ENCODE measurements at regions not wholly inside any gene's neighbourhood (a gene's known extent, or its start where the extent isn't known, plus 50 kb on each side); places are given as distances from the start of the nearest gene placed in this dataset.
"Not testable (repeated sequence)": the region's sequence is repeated elsewhere in the genome, so short reads cannot be mapped to it uniquely, and the experiment has no call there.

DNA sequence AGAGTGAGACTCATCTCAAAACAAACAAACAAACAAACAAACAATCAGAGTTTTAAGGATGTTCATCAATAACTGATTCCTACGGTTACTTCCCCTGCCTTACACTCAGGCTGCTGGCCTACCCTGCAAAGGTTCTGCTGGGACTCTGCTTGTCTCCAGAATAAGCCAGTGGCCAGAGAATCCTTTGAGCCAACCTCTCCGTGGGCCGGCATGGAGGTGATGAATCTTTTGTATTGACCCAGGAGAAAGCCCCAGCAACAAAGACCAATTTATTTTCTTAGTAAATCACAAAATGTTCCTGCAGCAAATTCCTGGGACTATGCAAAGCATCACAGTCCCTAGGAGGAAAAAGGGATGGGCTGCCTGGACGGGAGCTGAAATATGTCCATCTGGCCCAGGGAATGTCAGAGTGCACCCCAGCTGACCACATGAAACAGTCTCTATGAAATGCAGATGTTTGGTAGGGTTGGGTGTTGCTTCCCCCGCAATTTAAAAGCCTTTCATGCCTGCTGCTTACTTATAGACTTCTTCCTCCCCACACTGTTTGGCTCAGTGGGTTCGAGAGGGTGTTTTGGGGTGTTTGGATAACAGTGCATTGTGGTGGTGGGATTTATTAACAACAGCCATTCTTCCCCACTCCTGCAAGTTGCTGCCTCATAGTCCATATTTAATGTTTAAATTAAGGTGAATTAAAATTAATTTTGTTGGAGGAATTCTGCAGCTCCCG, 185.9 kb upstream of the IRF2BP2 start:
- not testable (repeated sequence) for DNase-seq (ENCODE audit: low spot score)

DNA sequence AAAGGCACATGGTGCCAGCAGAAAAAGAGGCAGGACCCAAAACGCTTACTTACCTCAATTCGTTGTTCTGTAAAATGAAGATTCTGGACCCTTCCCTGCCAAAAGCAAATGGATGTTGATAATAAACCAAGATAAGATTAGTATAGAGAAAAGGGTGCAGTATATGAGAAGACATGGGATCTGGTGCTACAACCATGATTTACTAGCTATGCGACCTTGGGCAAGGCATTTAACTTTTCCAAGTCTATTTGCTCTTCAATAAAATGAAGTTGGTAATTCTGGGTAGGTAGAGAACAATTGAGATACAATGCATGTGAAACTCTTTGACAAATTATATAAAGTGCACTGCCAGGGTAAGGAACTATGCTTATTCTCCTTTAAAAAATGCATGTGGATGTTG, 185.0 kb upstream of the IRF2BP2 start:
- not testable (repeated sequence) for DNase-seq (ENCODE audit: low spot score)

GRCh38 chr1:234794452-234794851, 184.5 kb upstream of the IRF2BP2 start:
- not testable (repeated sequence) for DNase-seq (ENCODE audit: low spot score)

DNA sequence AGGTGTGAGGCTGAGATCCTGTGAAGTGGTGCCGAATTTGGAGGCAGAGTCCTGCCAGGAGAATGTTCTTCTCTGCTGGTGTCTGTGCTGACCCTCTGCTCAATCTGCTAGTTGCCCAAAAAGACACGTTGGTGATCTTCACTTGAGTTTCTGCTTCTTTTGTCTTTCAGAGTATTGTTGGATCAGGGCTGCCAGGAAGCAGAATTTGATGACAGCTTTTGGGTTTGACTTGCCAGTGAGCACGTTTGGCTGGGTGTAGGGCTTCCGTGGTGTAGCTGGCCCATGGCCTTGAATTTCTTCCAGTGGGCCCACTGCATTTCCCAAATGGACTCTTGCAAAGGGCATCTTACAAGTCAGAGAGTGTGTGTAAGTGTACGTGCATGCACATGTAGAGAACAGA, 183.9 kb upstream of the IRF2BP2 start:
- not testable (repeated sequence) for DNase-seq (ENCODE audit: low spot score)

- not testable (repeated sequence) for DNase-seq (ENCODE audit: low spot score)
These were observed 182.4 kb upstream of the IRF2BP2 start for GRCh38 chr1:234792221-234792864.

- not testable (repeated sequence) for DNase-seq (ENCODE audit: low spot score)
These were observed 181.6 kb upstream of the IRF2BP2 start for GRCh38 chr1:234791615-234792014.

GRCh38 chr1:234790333-234790732, 180.4 kb upstream of the IRF2BP2 start:
- DNase-seq (ENCODE audit: low spot score), result not testable (repeated sequence)

DNA sequence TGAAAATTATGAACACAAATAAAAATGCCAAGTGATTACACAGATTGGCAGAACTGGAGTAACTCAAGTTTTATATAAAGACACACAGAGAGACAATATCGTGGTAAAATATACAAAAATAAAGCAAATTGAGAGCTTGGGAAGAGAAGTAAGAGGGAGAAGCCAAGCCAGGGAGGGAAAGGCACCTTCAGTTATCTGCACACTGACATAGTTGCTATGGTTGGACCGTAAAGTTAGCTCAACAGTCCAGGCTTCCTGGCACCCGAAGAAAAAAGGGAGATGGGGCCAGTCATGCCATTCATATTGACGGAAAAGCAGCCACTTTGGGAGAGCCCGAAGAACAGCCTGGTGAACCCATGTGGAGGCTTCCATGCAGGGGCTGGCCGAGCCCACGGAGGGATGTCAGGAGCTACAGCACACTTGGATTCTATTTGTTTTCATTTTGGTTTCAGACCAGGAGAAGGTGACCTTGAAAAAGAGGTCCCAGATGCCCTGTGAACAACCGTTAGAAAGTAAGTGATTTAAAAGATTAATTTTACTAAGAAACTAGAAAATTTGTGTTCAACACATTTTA, 177.1 kb upstream of the IRF2BP2 start:
- DNase-seq (ENCODE audit: low spot score), result not testable (repeated sequence)

DNA sequence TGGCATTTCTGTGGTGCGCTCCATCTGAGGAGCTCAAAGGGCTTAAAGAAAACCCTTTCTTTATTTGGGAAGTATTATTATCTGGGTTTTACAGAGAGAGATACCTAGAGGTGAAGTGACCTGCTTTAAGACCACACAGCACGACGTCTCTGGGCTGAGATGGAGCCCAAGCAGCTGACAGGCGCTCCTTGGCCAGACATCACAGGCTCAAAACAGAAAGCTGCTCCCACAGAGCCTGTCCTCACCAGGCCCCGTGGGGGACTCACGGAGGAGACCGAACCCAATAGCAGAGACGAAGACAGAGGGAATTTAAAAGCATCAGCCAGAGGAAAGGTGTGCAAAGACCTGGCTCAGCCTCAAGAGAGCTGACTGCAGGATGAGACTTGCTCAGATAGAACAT, 175.9 kb upstream of the IRF2BP2 start:
- not testable (repeated sequence) for DNase-seq (ENCODE audit: low spot score)

- DNase-seq (ENCODE audit: low spot score), result not testable (repeated sequence)
These were observed 175.5 kb upstream of the IRF2BP2 start for GRCh38 chr1:234785471-234785919.

DNA sequence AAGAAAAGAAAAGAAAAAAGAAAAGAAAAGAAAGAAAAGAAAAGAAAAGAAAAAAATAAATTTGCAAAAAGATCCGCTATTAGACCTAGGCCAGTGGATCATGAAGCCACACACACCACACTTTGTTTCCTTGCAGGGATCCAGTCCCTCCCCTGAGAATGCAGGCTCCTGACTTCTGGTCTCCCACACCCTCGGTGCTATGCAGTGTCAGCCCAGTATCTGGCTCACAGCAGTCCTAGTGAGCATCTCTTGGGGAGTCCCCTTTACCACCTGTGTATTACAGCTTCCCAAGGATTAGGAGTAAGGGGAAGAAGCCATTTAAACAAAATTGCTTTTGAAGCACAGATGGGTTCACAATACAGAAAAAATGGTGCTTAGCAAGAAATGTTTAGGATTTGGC, 174.1 kb upstream of the IRF2BP2 start:
- DNase-seq (ENCODE audit: low spot score), result not testable (repeated sequence)

GRCh38 chr1:234782791-234783190, 172.8 kb upstream of the IRF2BP2 start:
- no peak for DNase-seq (ENCODE audit: low spot score)

DNA sequence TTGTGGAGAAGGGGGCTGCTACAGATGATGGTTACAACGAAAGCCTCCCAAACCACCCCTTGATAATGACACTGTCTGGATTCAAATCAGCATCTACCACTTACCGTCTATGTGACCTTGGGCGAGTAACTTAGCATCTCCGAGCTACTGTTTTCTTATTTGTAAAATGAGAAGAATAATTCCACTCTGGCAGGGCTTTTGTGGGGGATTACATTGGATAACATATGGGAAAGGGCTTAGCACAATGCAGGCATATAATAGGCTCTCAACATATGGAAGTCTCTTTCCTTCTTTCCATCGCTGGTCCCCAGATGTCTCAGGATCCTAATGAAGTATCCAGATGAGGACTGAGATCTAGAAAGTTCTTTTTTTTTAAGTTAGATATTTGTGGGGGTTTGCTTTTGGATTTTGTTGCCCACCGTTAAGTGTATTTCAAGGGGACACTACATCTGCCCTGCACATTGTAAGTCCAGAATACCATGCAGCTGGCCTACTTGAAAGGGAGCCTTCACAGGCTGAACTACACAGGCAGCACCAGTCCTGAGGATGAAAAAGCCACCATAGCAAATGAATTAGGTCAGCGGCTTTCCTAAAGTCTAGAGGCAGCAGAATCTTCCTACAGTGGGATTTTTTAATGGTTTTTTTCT, 172.2 kb upstream of the IRF2BP2 start:
- DNase-seq (ENCODE audit: low spot score), result no peak

DNA sequence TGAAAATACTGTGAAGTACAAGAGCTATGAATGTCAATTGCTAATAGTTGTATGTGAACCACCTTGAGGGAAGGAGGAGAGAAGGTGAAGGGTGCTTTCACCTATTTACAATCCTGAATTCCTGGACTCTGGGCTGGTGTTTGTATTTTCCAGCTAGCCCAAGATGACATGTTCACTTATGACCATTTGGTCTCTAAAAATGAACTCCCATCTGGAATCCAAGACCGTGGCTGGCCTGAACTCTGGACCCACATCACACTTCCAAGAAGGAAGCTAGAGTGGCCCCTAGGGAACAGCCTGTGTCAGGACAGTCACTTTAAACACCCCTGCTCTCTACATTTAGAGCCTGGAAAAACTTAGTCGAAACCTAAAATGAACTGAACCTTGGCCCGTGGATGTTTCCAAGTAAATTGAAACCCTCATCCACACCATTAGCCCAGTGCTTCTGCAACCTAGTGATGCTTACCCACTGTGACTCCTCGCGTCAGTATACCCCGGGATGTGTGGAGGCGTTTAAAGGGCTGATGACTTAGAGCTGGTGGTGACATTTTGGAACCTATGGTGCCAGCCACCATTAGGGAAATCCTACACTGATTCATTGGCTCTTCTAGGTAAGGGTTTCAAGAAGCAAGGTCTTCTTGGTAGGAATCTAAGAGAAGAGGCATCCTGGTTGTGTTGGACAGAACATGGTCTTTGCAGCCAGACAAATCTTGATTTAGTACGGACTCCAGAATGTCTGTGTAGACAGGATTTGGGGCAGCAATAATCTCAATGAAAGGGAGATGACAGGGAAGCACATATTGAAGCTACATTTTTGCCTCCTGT, 171.5 kb upstream of the IRF2BP2 start:
- DNase-seq (ENCODE audit: low spot score), result no peak

DNA sequence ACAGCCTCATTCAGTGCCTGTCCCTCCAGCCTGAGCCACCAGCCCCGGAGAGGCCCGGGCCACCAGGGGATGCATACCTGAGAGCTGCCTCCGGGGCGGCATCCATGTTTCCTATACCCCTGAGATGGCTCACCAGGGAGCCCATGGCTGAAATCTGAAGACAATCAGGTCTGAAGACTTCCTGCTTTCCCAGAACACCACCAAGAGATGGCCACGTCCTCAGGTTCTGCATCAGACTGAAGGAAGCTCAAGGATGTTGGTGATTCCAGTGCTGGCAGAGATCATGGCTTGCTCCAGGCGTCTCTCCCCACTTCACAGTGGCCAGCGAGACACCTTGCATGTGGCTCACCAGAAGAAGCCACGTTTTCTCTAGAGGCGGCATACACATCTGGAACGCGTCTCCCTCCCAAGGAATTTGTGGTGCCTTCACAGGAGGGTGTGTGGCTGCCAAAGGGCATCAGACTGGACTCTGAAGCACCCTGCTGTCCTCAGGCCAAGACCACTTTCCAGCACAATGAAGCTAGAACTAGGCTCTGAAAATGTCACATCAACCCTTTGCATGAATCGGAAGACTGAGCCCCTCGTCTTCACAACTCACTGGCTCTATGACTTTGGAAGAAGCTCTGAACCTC, 170.7 kb upstream of the IRF2BP2 start:
- no peak for DNase-seq (ENCODE audit: low spot score)

DNA sequence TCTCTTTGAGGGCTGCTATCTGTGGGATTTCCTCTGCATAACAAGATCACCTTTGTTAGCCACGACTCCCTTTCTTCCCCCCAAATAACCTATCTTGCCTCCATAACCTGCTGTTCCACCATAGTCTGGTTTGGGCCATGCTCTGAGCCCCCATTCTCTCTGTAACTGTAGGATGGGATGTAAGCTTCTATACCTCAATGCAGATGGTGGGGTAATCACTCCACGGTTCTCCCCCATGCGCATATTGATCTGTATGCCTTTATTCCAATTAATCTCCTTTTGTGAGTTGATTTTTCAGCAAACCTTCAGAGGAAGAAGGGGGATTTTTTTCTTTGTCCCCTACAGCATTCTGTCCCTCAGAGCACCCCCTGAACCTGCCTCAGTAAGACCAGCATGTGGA, 170.1 kb upstream of the IRF2BP2 start:
- DNase-seq (ENCODE audit: low spot score), result no peak

DNA sequence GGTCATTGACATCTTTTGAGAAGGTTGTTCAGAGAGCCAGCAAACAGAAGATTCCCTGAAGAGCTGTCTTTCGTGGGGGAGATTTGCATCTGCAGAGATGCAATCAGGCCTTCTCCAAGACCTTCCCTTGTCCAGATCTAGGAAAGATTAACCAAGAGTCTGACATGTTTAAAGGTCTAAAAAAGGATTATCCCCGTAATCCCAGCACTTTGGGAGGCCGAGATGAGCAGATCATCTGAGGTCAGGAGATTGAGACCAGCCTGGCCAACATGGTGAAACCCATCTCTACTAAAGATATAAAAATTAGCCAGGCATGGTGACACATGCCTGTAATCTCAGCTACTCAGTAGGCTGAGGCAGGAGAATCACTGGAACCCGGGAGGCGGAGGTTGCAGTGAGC, 169.6 kb upstream of the IRF2BP2 start:
- not testable (repeated sequence) for DNase-seq (ENCODE audit: low spot score)

- DNase-seq (ENCODE audit: low spot score), result no peak
These were observed 169.2 kb upstream of the IRF2BP2 start for GRCh38 chr1:234779160-234779538.

- no peak for DNase-seq (ENCODE audit: low spot score)
These were observed 168.5 kb upstream of the IRF2BP2 start for GRCh38 chr1:234778221-234779159.

GRCh38 chr1:234777856-234778220, 167.9 kb upstream of the IRF2BP2 start:
- no peak for DNase-seq (ENCODE audit: low spot score)

Data from germinal center (tissue), 1 donor.